HFF-Myc (cell line): ENCODE measurements at regions not wholly inside any gene's neighbourhood (a gene's known extent, or its start where the extent isn't known, plus 50 kb on each side); places are given as distances from the start of the nearest gene placed in this dataset.

Source experiments
- DNase-seq: peaks from one replicate; pipeline ENCODE4 v3.0.0-alpha.2; 2011; ENCODE audit warnings: low read depth; ENCODE audit errors: extremely low read depth
- H3K4me3 ChIP-seq: replicated peaks from 2 replicates; pipeline ENCODE4 v1.5.1; 2011; ENCODE audit warnings: low read depth, mild to moderate bottlenecking, control low read depth, low read length
- CTCF ChIP-seq: IDR thresholded peaks from 2 replicates; pipeline ENCODE4 v1.5.1; 2012; ENCODE audit warnings: mild to moderate bottlenecking, low read depth, low read length, control low read depth; ENCODE audit errors: missing control alignments

GRCh38 chr10:88033793-88034192, 170.4 kb downstream of the PTEN start:
- no peak overlapping the region for H3K4me3 ChIP-seq
- no peak for DNase-seq
- no peak for TF ChIP-seq CTCF

- TF ChIP-seq CTCF = no peak
- H3K4me3 ChIP-seq = no peak overlapping the region
- no peak for DNase-seq
These were observed 172.7 kb downstream of the PTEN start for GRCh38 chr10:88036126-88036525.

- TF ChIP-seq CTCF = no peak
- DNase-seq = no peak
- no peak overlapping the region for H3K4me3 ChIP-seq
These were observed 174.2 kb downstream of the PTEN start for GRCh38 chr10:88037623-88038022.

- DNase-seq = peak; percentile 63
- no peak overlapping the region for H3K4me3 ChIP-seq
- no peak for TF ChIP-seq CTCF
These were observed 174.8 kb downstream of the PTEN start for GRCh38 chr10:88038268-88038667.

- DNase-seq = no peak
- H3K4me3 ChIP-seq = no peak overlapping the region
- TF ChIP-seq CTCF = no peak
These were observed 176.2 kb downstream of the PTEN start for GRCh38 chr10:88039496-88040200.

- TF ChIP-seq CTCF = no peak
- DNase-seq = no peak
- no peak overlapping the region for H3K4me3 ChIP-seq
These were observed 178.1 kb downstream of the PTEN start for GRCh38 chr10:88041243-88042159.
